IPS-18c (cell line): ENCODE measurements at regions not wholly inside any gene's neighbourhood (a gene's known extent, or its start where the extent isn't known, plus 50 kb on each side); places are given as distances from the start of the nearest gene placed in this dataset.

Experiments used
- H3K4me3 ChIP-seq: 2 replicates; pipeline ENCODE4 v1.7.0; 2013; ENCODE audit warnings: low read depth, mild to moderate bottlenecking, low read length, moderate library complexity; ENCODE audit not compliant: insufficient read depth
- H3K9me3 ChIP-seq: one replicate; pipeline ENCODE4 v1.6.1; 2013; ENCODE audit warnings: mild to moderate bottlenecking, low read length, moderate library complexity; ENCODE audit not compliant: control insufficient read depth, insufficient read depth

DNA sequence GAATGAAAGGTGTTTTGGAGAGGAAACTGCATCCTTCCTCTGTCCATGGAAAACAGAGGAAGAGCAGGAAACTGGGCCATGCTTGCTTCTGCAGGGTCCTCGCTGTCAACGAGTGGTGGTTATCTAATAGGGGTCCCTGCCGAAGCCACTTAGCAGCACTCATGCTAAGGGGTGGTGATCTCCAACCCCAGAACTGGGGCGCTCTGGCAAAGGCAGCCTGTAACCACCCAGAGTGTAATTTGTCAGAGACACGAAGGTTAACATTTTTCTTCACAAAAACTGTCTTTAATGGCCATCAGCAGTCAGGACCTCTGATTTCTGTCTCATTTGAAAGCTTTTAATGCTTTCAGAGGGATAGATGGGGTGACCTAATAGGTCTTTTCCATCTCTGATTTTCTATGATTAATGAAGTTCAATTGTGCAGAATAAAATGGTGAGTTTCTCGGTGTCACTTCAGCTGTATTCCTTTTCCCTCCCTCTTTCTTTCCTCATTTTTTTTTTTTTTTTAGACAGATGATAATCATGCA is 231.3 kb upstream of the CELF4 start:
- no peaks in the 10 kb centered on the region for H3K9me3 ChIP-seq
- no peak overlapping the region for H3K4me3 ChIP-seq

DNA sequence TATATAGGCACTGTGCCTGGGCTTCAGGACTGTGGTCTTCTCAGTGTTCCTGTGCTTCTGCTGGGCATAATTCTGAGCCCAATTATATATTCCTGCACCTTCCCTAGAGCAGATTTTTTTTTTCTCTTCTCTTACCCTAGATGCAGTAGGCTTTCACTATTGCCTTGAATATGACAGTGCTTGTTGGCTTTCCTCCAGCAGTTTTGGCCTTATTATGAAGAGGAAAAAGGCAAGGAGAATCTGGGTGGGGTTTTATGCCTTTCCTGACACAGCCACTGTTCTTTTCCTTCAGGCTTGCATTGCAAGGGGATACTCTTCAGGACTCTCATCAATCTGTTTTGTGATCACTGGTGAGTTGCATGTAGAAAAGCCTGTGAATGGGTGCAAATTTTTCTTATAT is 221.9 kb upstream of the CELF4 start:
- Histone ChIP-seq H3K9me3 (no peaks in the 10 kb centered on the region), H3K4me3 (no peak overlapping the region)

DNA sequence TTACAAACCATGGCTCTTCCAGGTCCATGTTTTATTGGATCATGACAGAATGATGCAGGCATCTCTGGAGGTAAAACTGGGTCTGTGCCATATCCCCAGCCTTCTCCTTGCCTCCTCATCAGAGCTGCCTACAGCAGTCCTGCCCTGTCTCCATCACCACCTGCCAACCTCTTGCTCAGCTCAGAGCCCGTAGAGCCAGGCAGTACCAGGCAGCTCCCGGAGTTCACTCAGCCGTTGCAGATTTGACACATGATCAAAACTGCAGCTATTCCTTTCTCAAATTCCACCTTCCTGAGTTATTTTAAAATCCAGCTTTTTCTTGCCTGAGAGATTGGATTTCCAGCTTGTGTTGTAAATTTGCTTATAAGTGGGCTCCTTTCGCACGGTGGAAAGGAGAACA is 218.2 kb upstream of the CELF4 start:
- H3K9me3 ChIP-seq = no peaks in the 10 kb centered on the region
- no peak overlapping the region for H3K4me3 ChIP-seq

DNA sequence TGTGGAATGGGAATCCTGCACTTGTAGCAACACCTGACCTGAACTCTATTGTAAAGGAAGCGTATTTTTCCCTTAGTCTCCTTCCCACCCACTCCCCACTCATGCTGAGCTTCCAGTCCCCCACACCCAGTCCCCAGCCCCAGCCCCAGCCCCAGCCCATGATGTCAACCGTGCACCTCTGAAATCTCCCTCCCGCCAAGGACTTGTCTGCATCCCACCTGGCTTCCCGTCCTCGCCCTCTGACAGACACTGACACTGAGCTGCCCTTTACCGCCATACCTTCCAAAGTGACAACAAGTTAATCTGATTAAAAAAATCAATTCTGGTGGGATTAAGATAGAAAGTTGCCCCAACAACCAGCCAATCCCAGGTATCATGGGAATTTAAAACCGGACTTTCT is 213.6 kb upstream of the CELF4 start:
- Histone ChIP-seq H3K4me3 (no peak overlapping the region), H3K9me3 (no peaks in the 10 kb centered on the region)

DNA sequence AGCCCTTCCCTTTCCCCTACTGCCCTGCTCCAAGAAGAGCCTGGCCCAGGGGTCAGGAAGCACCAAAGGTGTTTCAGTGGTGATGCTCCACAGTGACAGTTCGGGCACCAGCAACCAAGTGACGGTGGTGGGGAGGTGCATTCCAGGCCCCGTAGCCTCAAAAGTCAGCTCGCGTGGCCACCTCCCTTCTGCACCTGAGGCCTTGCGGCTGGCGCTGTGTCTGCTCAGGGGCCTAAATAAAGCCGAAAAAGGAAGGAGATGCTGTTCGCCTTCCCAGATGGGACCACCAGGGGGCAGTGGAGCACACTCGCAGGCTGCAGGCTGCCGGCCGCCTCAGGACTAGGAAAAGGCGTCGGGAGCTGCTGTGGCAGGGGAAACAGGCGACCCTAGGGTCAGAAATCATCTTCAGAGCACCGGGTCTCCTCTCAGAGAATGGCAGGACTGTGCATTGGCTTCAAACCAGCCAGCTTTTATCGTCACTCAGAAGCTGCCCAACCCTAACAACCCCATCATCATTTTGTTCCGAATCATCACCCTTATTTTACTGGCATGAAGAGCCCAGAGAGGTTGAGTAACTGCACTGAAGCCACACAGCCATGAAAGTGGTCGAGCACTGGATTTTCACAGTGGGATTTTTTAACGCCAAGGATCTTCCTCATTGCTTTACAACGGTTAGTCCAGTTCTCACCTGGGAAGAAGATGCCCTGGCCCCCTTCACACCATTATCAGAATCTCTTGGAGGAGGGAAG is 213.0 kb upstream of the CELF4 start:
- no peak overlapping the region for H3K4me3 ChIP-seq
- H3K9me3 ChIP-seq = no peaks in the 10 kb centered on the region

DNA sequence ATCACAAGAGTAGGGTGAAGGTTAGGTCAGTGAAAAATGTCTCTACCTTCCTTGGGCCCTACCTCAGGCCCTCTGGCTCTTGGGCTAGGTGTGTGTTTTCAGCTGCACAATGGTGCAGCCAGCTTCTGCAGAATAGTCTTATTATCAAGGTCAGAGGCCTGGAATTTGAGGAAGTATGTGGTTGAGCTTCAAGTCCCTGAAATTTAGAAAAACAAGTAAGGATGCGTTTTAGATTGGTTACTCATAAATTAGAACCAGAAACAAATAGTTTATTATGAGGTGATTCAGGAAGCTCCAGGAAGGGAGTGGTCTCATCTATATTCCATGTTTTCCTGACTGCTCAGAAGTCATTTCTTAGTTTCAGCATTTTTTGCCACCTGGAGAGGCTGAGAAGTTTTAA is 204.2 kb upstream of the CELF4 start:
- H3K4me3 ChIP-seq = no peak overlapping the region
- H3K9me3 ChIP-seq = peaks cover 5% of the 10 kb centered on the region

DNA sequence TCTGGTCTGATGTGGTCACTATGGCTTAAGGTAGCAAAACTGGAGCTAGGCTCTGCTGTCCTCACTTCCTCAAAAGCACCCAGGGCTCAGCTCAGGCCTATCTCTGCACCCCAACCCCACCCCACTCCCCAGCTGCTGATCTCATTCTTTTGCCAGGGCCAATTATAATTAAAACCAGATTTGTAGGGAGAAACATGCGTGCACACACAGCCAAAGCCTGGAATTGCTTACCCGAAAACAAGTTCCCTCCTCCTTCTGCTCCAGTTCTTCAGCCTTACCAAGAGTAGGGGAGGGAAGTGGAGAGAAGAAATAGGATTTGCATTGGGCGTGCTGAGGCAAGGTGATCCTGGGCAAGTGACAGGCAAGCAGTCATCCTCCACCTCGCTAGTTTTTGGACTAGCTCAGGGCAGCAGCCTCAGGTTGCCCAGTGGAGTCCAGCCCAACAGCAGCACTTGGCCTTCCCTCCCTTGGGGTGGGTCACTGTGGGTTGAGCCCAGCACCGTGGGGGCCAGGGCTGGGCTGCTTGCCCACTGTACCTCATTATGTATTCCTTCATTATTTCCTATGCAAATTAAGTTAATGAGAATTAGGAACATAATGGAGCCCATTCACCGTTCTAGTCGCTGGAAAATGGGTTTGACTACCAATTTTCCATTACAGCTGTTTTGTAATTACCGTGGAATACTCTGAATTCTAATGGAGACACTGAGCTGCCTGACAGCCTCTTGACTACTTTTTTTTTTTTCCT is 199.1 kb upstream of the CELF4 start:
- no peak overlapping the region for H3K4me3 ChIP-seq
- peaks cover 5% of the 10 kb centered on the region for H3K9me3 ChIP-seq

DNA sequence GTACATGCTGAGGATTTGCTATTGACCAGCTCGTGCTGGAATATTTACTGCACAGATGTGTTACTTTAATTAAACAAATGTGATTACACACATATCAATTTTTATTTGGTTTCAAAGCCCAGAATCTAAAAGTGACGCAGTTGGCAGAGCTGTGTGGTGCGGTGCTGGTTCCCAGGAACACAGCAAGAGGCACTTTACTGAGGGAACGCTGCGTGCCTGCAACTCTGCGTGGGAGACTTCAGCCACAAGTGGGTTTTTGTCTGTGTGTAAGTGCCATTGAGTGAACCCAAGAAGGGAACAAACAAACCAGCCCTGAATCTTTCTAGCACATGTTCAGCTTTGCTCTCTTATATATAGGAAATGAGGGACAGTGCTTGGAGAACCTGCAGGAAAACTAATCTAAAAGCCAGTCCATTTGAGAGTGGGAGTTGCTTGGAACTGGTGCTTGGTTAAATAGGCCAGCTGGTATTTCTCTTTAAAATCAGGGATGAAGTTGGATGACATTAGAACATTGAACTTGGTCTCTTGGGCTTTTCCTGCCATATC is 196.6 kb upstream of the CELF4 start:
- Histone ChIP-seq H3K4me3 (no peak overlapping the region), H3K9me3 (peaks cover 2% of the 10 kb centered on the region)

DNA sequence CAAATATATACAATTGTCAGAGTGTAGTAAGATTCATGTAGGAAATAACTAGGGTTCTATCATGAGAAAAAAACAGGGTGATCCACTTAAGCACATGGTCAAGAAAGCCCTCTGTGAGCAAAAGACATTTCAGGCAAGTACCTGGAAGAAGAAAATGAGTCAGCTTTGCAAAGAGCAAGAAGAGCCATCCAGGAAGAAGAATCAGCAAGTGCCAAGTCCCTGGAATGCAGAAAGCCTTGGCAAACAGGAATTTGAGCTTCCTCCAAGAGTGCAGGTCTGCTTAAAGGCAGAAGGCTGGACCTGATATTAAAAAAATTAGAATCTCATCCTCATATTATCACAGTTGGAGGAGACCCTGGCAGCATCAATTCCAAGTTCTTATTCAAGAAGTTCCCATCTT is 188.5 kb upstream of the CELF4 start:
- no peaks in the 10 kb centered on the region for H3K9me3 ChIP-seq
- H3K4me3 ChIP-seq = no peak overlapping the region

DNA sequence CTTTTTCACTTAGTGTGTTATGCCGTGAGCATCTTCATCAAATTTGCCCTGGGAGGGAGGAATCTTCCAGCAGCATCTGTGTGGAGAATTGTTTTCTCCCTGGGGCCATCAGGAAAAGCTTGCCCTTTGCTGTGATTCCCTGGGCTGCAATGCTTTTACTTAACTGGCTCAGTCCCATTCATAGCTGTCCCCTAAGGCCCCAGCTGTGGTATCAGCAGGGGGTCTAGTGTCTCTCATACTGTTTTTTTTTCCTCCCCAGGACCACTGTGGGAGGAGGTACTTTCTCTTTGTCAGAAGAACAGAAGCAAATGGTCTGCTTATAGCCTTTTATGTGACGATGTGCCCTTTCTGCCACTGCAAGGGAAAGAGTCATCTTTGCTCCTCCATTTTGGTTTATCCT is 176.8 kb upstream of the CELF4 start:
- Histone ChIP-seq H3K4me3 (no peak overlapping the region), H3K9me3 (no peaks in the 10 kb centered on the region)

DNA sequence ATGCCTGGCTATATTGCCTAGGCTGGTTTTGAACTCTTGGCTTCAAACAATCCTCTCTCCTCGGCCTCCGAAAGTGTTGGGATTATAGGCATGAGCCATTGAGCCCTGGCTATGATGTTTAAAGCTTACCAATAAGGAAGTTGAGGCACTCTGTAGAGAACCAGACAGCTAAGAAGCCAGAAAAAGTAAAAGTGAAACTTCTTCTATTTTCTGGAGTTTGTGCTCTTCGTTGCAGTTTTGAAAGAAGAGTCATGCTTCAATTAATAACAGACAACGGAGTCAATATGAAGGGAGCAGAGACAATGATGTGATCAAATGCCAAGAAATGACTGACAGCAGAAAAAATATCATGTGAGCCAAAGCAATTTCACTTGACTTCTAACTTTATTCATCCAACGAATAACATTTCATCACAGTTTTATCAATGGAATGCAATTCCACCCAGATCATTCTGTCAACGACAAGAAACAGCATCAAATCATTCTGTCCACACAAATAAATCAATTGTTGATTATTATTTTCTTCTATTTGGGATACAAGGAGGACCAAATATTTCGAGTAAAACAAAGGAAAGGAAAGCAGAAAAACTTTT is 175.5 kb upstream of the CELF4 start:
- Histone ChIP-seq H3K4me3 (no peak overlapping the region), H3K9me3 (no peaks in the 10 kb centered on the region)

DNA sequence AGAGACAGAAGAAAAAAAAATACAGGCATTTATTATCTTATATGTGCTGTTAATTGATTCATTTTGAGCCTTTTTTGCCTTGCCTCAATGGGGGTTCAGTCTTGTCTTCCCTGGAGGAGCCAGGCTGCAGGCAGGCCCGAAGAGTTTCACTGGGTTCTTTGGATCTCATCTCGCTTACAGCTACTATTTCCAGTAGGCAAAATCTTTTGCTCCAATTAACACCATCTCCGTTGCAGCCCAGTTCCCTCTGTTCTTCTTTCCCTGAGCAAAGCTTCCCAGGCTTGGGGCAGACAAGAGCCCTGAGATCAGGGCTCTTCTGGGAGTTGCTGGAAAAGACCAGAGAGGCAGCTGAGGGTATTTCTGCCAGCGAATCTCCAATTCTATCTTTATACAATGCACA is 168.8 kb upstream of the CELF4 start:
- H3K9me3 ChIP-seq = peaks cover 2% of the 10 kb centered on the region
- no peak overlapping the region for H3K4me3 ChIP-seq

DNA sequence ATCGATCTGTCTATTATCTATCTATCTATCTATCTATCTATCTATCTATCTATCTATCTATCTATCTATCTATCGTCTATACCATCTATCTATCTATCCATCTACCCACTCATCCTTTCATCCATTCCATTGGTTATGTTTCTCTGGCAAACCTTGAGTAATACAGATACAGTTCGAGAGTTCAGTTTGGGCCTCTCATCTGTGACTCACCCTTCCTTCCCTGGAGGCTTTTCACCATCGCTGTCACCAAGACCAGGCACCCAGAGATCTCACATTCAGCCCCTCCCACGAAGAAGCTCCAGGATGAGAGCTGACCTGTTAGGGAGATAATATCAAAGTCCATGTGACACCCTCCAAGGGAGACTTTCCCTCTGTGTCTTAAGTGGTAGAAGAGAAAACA is 164.1 kb upstream of the CELF4 start:
- H3K4me3 ChIP-seq = no peak overlapping the region

DNA sequence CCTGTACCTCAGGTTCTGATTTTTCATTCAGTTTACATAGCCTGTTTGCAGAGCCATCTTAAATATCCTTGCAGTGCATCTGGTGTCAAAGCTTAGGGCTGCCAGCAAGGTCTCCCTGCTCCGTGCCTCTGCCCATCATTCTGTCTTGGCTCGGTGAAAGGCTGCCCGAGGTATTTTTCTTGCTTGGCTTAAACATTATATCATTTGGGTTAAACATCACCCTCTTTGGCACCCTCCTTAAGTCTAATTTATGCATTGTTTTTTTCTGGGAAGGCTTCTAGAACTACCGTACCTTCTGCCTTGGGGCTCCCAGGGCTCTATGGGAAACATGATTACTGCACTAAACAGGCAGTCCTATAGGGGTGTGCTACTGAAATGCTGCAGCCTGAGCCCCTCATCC is 158.6 kb upstream of the CELF4 start:
- no peak overlapping the region for H3K4me3 ChIP-seq
- H3K9me3 ChIP-seq = peaks cover 4% of the 10 kb centered on the region

More for the DNA sequence above, 164.1 kb upstream of the CELF4 start:
- H3K9me3 ChIP-seq = peaks cover 2% of the 10 kb centered on the region

DNA sequence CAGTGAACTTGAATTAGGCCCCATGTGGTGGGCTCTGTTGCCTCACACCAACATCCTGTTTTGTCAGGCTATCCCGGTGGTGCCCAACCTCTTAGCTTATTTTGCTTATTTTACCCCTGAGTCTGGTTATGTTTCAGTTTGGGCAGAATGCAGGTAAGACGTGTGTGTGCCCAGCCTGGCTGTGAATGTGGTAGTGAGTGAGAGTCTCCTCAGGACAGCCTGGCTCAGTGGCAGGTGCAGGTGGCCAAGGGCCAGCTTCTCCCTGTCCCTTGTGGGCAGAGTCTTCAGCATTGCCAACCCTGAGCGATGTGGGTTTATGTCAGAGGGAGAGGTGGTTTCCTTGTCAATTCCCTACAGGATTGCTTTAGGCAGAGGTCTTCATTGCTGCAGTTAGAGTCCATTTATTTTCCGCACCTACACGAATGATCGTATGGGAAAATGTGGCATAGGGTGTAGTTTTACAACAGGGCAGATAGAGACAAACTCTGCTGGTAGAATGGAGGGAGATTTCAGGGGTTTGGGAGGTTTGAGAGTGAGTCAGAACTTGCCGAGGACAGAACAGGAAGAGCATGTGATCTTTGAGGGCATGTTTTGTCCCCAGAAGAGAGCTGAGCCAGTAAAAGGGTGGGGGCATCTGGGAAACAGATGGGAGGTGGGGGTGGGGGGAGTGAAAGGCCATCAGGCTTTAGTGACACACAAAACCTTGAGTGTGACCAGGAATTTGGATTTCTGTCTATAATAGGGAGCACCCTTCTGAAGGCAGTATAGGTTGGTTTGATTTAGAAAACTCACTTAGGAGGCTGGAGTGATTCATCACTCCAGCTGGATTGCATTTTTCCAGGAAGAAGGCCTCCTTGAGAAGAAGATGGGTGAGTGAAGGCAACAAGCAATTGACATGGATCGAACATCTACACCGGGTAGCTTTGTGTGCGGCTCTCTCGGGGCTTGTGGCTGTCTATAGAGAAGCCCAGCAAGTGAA is 156.2 kb upstream of the CELF4 start:
- Histone ChIP-seq H3K4me3 (no peak overlapping the region), H3K9me3 (peaks cover 2% of the 10 kb centered on the region)

DNA sequence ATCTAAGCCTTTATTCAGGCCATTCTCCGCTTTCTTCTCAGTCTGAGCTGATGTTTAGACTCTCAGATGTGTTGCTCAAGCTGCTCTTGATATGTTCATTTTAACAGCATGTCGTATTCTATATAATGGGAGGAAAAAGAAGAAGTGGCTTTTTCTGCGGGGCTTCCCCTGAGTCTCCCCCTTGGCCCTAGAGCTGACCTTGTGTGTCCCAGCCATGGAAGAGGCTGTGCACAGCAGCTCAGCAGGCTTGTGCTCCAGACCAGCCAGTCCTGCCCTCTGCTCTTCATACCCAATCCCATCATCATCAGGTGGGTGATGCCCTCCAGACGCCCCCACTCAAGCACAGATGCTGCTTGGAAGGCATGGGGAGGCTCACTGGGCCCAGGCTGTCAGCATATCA is 155.1 kb upstream of the CELF4 start:
- no peak overlapping the region for H3K4me3 ChIP-seq

DNA sequence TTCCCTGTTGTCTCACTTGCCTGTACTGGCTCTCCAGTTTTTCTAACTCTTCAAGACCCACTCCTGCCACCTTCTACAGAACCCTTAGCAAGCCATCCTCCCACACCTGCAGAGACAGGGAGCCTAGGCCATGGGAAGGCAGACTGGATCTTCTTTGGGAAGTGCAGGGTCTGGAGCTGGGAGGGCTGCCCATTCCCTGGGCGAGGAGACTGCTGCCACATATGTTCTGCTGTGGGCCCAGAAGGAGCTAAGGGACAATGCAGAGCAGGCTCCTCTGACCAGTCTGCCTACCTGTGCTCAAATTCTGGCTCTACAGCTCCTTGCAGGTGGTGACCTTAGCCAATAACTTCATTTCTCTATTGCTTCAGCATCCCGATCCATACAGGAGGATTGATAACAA is 152.1 kb upstream of the CELF4 start:
- no peak overlapping the region for H3K4me3 ChIP-seq

More for the DNA sequence above, 155.1 kb upstream of the CELF4 start:
- peaks cover 2% of the 10 kb centered on the region for H3K9me3 ChIP-seq

More for the DNA sequence above, 152.1 kb upstream of the CELF4 start:
- peaks cover 2% of the 10 kb centered on the region for H3K9me3 ChIP-seq
